ENCODE measurements at regions not wholly inside any gene's neighbourhood (a gene's known extent, or its start where the extent isn't known, plus 50 kb on each side); places are given as distances from the start of the nearest gene placed in this dataset.

- DNase-seq (ENCODE audit: low spot score): no peak
Measured at GRCh38 chr17:73783382-73783766, 139.1 kb upstream of the SDK2 start.

DNA sequence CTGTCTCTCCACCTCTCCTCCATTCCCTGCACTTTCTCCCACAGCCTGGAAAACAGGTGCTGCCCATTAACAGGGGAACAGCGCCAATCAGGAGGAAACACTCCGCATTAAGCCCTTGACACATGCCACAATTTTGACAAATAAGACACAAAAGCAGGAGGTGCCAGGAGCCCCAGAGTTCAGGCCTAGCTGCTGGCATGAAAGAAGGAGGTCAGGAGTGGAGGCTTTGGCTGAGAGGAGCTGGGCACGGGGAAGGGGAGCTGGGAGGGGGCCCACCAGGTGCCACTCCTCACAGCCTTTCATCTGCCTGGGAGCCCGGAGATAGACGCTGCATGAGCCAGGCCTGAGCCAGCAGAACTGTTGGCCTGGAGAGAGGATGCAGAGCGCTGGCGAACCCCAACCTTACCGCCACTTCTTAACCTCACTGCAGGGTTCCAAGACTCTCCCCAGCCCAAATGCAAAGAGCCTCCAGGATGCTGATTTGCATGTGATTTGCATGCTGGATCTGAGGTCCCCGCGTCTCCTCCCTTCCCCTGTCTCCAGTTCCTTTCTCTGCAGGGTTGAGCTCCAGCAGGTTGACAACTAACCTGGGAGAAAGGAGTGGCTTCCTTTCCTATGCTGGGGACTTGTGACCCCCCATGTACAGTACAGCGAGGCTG is 139.8 kb upstream of the SDK2 start:
- no peak for DNase-seq (ENCODE audit: low spot score)

DNA sequence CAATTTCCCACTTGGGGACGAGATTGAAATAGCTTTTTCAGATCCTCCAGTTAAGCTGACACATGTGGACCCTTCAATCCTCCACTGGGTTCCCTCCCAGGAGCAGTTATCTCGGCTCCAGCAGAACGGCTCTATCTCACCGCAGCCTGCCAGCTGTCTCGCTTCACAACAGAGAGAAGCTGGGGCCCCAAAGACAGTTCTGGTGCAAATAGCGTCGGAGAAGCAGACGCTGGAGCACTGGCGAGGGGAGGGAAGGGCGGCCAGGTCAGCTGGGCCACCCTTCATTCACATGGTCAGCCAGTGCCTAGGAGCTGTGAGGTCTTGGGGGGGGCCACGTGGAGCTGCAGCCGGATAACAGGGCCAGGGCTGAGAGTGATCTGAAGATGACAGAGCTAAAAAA is 141.3 kb upstream of the SDK2 start:
- peak; percentile 47 for DNase-seq (ENCODE audit: low spot score)

DNA sequence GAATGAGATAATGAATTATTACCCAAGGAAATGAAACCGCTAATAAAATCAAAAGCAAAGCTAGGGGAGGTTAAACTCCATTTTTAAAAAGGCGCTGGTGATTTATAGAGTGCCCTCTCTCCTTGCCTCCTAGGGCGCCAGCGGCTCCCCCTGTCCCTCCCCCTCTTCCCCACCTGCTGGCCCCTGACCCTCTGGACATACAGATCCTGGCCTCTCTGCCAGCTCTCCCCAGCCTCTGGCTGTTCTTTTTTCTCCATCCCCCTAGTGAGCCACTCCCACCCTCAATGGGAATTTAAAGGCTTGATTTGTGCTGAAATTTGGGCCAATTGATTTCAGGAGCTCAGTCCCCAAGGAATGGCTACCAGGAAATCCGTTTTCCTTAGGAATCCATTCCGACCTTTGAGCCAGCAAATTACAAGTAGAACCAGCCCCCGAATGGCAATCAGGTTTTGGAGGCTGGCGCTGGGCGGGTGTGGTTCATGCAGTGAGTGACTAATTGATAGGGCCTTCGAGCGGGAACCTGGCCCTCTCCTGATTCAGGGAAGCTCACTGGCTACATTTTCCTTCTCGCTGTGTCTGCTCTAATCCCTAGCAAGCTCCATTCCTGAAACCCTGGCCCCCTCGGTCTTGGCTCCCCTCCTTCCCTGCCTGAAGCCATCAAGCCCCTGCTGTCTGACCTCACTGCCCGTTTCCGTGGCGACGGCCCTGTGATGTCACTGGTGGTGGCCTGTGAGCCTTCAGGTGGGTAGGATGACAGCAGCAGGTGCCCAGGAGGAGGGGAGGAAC is 141.9 kb upstream of the SDK2 start:
- DNase-seq (ENCODE audit: low spot score): peak; percentile 69

- DNase-seq (ENCODE audit: low spot score): no peak
Measured at GRCh38 chr17:73787076-73788059, 143.1 kb upstream of the SDK2 start.

- DNase-seq (ENCODE audit: low spot score): no peak
Measured at GRCh38 chr17:73788111-73788510, 143.9 kb upstream of the SDK2 start.

- no peak for DNase-seq (ENCODE audit: low spot score)
Measured at GRCh38 chr17:73791121-73791520, 146.9 kb upstream of the SDK2 start.

DNA sequence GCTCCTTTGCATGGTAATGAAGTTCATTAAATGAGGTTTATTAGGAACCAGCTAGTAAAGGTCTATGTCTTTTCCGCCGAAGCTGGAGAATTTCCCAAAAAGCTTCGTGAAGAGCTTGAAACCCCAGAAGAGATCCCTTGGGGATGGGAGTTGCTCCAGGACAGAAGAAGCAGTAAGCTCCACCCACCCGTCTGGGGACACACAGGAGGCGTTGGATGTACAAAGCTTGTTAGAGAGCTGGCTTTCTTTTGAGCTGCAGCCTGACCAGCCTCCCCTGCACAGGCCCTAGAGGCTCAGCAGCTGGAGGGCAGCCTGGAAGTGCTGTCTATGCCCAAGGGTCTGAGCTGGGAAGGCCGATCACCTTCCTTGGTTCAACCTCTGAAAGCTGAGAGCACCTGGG is 147.4 kb upstream of the SDK2 start:
- DNase-seq (ENCODE audit: low spot score): no peak

DNA sequence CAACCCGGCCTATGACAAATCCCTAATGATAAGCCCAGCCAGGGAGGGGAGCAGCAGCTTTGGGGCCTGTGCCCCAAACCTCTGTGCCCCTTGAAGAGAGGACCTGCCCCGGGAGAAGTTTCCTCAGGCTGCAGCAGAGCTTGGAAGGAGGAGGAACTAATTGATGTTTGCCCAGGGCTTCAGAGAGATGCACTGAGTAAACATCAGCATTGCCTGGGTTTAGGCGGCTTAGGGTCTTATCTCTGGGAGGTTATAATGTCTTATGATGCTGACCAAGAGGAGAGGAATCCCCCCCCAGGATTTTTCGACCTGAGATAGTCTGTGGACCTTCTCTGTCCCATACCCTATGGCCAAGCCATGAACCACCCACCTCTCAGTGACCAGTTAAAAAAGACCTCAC is 148.7 kb upstream of the SDK2 start:
- no peak for DNase-seq (ENCODE audit: low spot score)

- no peak for DNase-seq (ENCODE audit: low spot score)
Measured at GRCh38 chr17:73794336-73794735, 150.1 kb upstream of the SDK2 start.

DNA sequence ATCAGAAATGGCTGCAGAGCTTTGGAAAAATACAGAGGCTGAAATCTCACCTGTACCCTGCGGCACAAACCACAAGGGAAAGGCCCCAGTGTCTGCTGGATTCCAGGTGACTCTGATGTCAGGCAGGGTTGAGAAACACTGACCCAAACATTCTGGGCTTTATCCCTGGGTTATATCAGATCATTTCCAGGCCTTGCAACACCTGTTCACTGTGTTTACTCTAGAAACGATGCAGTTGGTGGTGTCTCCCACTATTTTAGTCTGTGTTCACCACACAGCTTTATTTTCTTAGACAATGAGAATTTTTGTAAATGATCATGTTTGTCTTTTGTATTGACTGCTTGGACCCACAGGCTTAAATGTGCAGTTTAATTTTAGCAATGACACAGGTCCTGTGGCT is 151.5 kb upstream of the SDK2 start:
- DNase-seq (ENCODE audit: low spot score): no peak

- no peak for DNase-seq (ENCODE audit: low spot score)
Measured at GRCh38 chr17:73797594-73798110, 153.4 kb upstream of the SDK2 start.

- no peak for DNase-seq (ENCODE audit: low spot score)
Measured at GRCh38 chr17:73798111-73798748, 154.0 kb upstream of the SDK2 start.

GRCh38 chr17:73799096-73799495 is 154.9 kb upstream of the SDK2 start:
- no peak for DNase-seq (ENCODE audit: low spot score)

DNA sequence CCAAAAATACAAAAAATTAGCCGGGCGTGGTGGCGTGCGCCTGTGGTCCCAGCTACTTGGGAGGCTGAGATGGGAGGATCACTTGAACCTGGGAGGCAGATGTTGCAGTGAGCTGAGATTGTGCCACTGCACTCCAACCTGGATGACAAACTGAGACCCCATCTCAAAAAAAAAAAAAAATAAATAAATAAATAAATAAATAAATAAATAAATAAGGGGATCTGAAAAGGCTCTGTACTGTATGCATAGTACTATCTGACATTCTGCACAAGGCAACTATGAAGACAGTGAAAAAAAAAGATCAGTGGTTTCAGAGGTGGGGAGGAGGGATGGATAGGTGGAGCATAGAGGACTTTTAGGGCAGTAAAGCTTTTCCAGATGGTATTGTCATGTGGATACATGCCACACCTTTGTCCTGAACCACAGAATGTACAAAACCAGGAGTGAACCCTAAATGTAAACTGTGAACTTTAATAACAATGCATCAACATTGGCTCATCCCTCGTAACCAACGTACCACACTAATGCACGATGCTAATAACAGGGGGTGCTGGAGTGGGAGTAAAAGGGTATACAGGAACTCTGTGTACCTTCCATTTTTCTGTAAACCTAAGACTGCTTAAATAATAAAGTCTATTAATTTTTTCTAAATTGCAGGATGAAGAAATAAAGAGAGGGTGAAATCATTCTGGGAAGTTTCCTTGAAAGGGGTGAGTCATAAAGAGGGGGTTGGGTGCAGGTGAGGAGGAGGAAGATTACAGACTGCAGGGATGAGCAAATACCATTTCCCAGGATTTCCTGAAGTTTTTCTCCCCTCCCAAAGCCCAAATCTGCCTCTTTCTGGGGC is 155.8 kb upstream of the SDK2 start:
- no peak for DNase-seq (ENCODE audit: low spot score)

DNA sequence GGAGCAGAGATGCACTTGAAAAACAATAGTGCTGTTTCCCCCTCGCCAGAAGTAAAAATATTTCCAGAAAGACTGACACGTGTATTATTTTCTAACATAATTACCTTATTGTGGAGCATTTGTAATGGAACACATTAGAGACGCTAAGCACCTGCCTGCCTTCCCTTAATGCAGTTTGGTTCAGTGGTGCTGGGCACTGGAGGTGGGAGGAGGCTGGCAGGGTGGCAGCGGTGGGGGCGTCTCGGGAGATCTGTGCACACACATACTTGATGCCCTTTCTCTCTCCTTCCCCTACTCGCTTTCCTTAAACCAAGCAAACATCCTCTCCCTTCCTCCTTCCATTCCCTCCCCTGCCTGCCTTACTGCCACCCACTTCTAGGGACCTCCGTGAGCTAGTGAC is 156.6 kb upstream of the SDK2 start:
- DNase-seq (ENCODE audit: low spot score): no peak

GRCh38 chr17:73801455-73802100 is 157.3 kb upstream of the SDK2 start:
- DNase-seq (ENCODE audit: low spot score): no peak

DNA sequence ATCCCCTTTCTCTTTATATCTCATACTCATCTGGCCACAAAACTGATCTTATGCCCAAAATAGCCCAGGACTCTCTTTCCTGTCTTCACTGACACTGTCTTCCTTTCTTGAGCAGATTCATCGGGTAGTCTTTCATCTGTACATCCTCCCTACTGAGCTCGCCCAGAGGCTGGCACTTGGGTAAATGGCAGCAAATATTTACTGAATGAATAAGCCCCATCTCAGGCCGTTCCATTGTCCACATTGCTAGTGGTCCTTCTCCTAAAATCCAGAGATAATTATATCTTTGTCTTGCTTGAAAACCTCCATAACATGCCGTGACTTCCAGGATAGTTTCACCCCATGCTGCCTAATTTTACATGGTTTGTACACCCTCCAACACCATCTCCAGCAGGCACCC is 158.1 kb upstream of the SDK2 start:
- no peak for DNase-seq (ENCODE audit: low spot score)

DNA sequence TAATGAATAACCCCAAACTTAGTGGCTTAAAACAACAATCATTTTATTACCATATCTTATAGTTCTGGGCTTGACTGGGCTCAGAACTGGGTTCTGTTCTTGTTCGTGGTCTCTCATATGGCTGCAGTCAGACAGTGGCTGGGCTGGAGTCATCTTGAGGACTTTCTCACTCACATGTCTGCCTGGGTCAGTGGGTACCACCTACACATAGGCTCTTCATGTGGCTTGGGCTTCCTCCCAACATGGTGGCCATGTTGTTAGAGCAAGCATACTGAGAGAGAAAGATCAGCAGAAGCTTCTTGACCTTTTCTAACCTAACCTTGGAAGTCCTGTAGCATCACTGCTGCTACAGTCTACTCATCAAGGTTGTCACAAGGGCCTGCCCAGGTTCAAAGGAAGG is 158.6 kb upstream of the SDK2 start:
- DNase-seq (ENCODE audit: low spot score): no peak

DNA sequence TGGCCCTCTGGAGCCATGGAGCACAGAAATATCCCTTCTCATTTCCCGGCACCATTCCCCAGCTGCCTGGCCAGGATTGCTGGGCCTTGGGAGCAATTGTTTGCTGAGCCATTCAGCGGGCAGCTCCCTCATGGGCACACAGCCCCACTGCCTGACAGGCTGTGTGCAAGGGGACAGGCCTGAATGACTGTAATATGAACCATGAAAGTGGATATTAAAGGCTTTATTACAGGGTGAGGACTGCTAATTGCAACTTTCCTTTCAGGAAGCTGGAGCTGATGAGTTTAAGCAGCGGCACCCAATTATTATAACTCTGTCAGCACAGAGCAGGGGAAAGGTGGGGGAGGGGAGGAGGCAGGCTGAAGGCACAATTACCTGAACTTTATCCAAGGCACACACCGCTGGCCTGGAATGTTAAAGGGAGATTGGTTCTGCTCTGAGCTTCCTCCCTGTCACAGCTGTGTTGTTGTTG is 159.8 kb upstream of the SDK2 start:
- DNase-seq (ENCODE audit: low spot score): no peak
